MM.1S (cell line): ENCODE measurements at regions not wholly inside any gene's neighbourhood (a gene's known extent, or its start where the extent isn't known, plus 50 kb on each side); places are given as distances from the start of the nearest gene placed in this dataset.
"Not testable (repeated sequence)": the region's sequence is repeated elsewhere in the genome, so short reads cannot be mapped to it uniquely, and the experiment has no call there.

Experiments used
- DNase-seq: peaks from one replicate; pipeline ENCODE4 v3.0.0-alpha.2; 2015
- H2AFZ ChIP-seq: fragments of 300-600 bp; sonication (generic); 2 replicates; pipeline ENCODE4 v1.6.0; 2016; ENCODE audit warnings: antibody characterized with exemption, low read length
- H3F3A ChIP-seq: fragments of 300-600 bp; sonication (generic); 2 replicates; pipeline ENCODE4 v1.6.1; 2016; ENCODE audit warnings: mild to moderate bottlenecking, antibody characterized with exemption, low read length, moderate library complexity, mixed read lengths; ENCODE audit not compliant: insufficient read depth
- H3K27ac ChIP-seq: fragments of 300-600 bp; sonication (generic); 2 replicates; pipeline ENCODE4 v1.5.1; 2016; ENCODE audit warnings: mild to moderate bottlenecking, low read length
- H3K27me3 ChIP-seq: fragments of 300-600 bp; sonication (generic); replicated peaks from 2 replicates; pipeline ENCODE4 v1.6.0; 2016; ENCODE audit warnings: low read length; ENCODE audit not compliant: insufficient read depth
- H3K36me3 ChIP-seq: fragments of 300-600 bp; sonication (generic); replicated peaks from 2 replicates; pipeline ENCODE4 v1.6.1; 2016; ENCODE audit warnings: mild to moderate bottlenecking, low read length, mixed read lengths; ENCODE audit not compliant: insufficient read depth
- H3K4me1 ChIP-seq: fragments of 300-600 bp; sonication (generic); 2 replicates; pipeline ENCODE4 v1.6.1; 2016; ENCODE audit warnings: low read length, mixed read lengths
- H3K4me2 ChIP-seq: fragments of 300-600 bp; sonication (generic); 2 replicates; pipeline ENCODE4 v1.6.0; 2016; ENCODE audit warnings: low read depth, low read length
- H3K4me3 ChIP-seq: fragments of 300-600 bp; sonication (generic); 2 replicates; pipeline ENCODE4 v1.5.1; 2016; ENCODE audit warnings: low read length, mixed read lengths
- H3K79me2 ChIP-seq: fragments of 300-600 bp; sonication (generic); 2 replicates; pipeline ENCODE4 v1.6.1; 2016; ENCODE audit warnings: mixed run types, low read length, mixed read lengths
- H3K9ac ChIP-seq: fragments of 300-600 bp; sonication (generic); 2 replicates; pipeline ENCODE4 v1.6.1; 2016; ENCODE audit warnings: low read length, mixed read lengths
- H3K9me2 ChIP-seq: fragments of 300-600 bp; sonication (generic); replicated peaks from 2 replicates; pipeline ENCODE4 v1.6.1; 2016; ENCODE audit warnings: mild to moderate bottlenecking, low read length, mixed read lengths; ENCODE audit not compliant: insufficient read depth
- H3K9me3 ChIP-seq: fragments of 300-600 bp; sonication (generic); replicated peaks from 2 replicates; pipeline ENCODE4 v1.6.1; 2016; ENCODE audit warnings: mild to moderate bottlenecking, low read length, mixed read lengths; ENCODE audit not compliant: insufficient read depth
- H4K20me1 ChIP-seq: fragments of 300-600 bp; sonication (generic); 2 replicates; pipeline ENCODE4 v1.6.1; 2016; ENCODE audit warnings: mild to moderate bottlenecking, low read length, moderate library complexity, mixed read lengths; ENCODE audit not compliant: insufficient read depth
- EZH2 ChIP-seq: fragments of 300-600 bp; sonication (generic); optimal IDR thresholded peaks from 2 replicates; pipeline ENCODE3; 2017; ENCODE audit warnings: low read depth, mild to moderate bottlenecking, antibody characterized with exemption, low read length, mixed read lengths
- EZH2phosphoT487 ChIP-seq: fragments of 300-600 bp; sonication (generic); IDR thresholded peaks from 2 replicates; pipeline ENCODE4 v1.6.1; 2018; ENCODE audit warnings: antibody characterized with exemption, low read length
- TF ChIP-seq, protein P1 (sequence below): fragments of 300-600 bp; sonication (generic); IDR thresholded peaks from 2 replicates; pipeline ENCODE4 v1.5.1; 2016; ENCODE audit warnings: antibody characterized with exemption, low read length, mixed read lengths

- TF ChIP-seq EZH2 (no peak), EZH2phosphoT487 (no peak)
- TF ChIP-seq, protein P1, sequence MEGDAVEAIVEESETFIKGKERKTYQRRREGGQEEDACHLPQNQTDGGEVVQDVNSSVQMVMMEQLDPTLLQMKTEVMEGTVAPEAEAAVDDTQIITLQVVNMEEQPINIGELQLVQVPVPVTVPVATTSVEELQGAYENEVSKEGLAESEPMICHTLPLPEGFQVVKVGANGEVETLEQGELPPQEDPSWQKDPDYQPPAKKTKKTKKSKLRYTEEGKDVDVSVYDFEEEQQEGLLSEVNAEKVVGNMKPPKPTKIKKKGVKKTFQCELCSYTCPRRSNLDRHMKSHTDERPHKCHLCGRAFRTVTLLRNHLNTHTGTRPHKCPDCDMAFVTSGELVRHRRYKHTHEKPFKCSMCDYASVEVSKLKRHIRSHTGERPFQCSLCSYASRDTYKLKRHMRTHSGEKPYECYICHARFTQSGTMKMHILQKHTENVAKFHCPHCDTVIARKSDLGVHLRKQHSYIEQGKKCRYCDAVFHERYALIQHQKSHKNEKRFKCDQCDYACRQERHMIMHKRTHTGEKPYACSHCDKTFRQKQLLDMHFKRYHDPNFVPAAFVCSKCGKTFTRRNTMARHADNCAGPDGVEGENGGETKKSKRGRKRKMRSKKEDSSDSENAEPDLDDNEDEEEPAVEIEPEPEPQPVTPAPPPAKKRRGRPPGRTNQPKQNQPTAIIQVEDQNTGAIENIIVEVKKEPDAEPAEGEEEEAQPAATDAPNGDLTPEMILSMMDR: no peak
- no peaks in the 10 kb centered on the region for H3K9me2 ChIP-seq
- no peak overlapping the region for H2AFZ ChIP-seq
- DNase-seq: no peak
- H3F3A ChIP-seq: no peaks in the 10 kb centered on the region
- H3K79me2 ChIP-seq: no peaks in the 10 kb centered on the region
- no peak overlapping the region for H3K27ac ChIP-seq
- H3K9ac ChIP-seq: no peak overlapping the region
- H3K9me3 ChIP-seq: no peaks in the 10 kb centered on the region
- H3K4me3 ChIP-seq: no peak overlapping the region
- no peaks in the 10 kb centered on the region for H3K36me3 ChIP-seq
- no peaks in the 10 kb centered on the region for H3K27me3 ChIP-seq
- H4K20me1 ChIP-seq: no peaks in the 10 kb centered on the region
- no peak overlapping the region for H3K4me2 ChIP-seq
- H3K4me1 ChIP-seq: no peaks in the 10 kb centered on the region
Observed at GRCh38 chr20:4322499-4322898, 73.4 kb upstream of the ADRA1D start.

GRCh38 chr20:4320291-4320690 is 71.2 kb upstream of the ADRA1D start:
- Histone ChIP-seq H3K4me1 (no peaks in the 10 kb centered on the region), H3K9me3 (no peaks in the 10 kb centered on the region), H4K20me1 (no peaks in the 10 kb centered on the region), H3K4me2 (no peak overlapping the region), H3K27me3 (no peaks in the 10 kb centered on the region), H3K79me2 (no peaks in the 10 kb centered on the region), H3K9me2 (no peaks in the 10 kb centered on the region), H3F3A (no peaks in the 10 kb centered on the region), H3K4me3 (no peak overlapping the region), H2AFZ (no peak overlapping the region), H3K36me3 (no peaks in the 10 kb centered on the region), H3K9ac (no peak overlapping the region), H3K27ac (no peak overlapping the region)
- no peak for DNase-seq
- TF ChIP-seq EZH2phosphoT487: no peak
- TF ChIP-seq, protein P1: no peak
- no peak for TF ChIP-seq EZH2

GRCh38 chr20:4318891-4319290 is 69.8 kb upstream of the ADRA1D start:
- H3K27ac ChIP-seq: no peak overlapping the region
- H3K4me3 ChIP-seq: no peak overlapping the region
- H3K9ac ChIP-seq: no peak overlapping the region
- TF ChIP-seq EZH2phosphoT487 (no peak), EZH2 (no peak)
- TF ChIP-seq, protein P1: no peak
- no peaks in the 10 kb centered on the region for H3K9me2 ChIP-seq
- H2AFZ ChIP-seq: no peak overlapping the region
- no peak for DNase-seq
- H3K4me2 ChIP-seq: no peak overlapping the region
- no peaks in the 10 kb centered on the region for H3K27me3 ChIP-seq
- no peaks in the 10 kb centered on the region for H3K36me3 ChIP-seq
- no peaks in the 10 kb centered on the region for H3F3A ChIP-seq
- H3K4me1 ChIP-seq: no peaks in the 10 kb centered on the region
- H4K20me1 ChIP-seq: no peaks in the 10 kb centered on the region
- no peaks in the 10 kb centered on the region for H3K79me2 ChIP-seq
- H3K9me3 ChIP-seq: no peaks in the 10 kb centered on the region

GRCh38 chr20:4310616-4311015 is 61.5 kb upstream of the ADRA1D start:
- H3K4me1 ChIP-seq, H3K79me2 ChIP-seq, H3K9ac ChIP-seq: not testable (repeated sequence)

More at GRCh38 chr20:4310616-4311015, 61.5 kb upstream of the ADRA1D start:
- H3K9me2 ChIP-seq, H3K4me3 ChIP-seq, H3K27ac ChIP-seq, H3K36me3 ChIP-seq, DNase-seq, H3K9me3 ChIP-seq, H3K4me2 ChIP-seq, H4K20me1 ChIP-seq, H3F3A ChIP-seq, H2AFZ ChIP-seq, H3K27me3 ChIP-seq: not testable (repeated sequence)
